HG02610 (cell line): ENCODE measurements at regions not wholly inside any gene's neighbourhood (a gene's known extent, or its start where the extent isn't known, plus 50 kb on each side); places are given as distances from the start of the nearest gene placed in this dataset.

Source experiments
- ATAC-seq: cut with Tn5 transposase; IDR thresholded peaks from one replicate; pipeline ENCODE4 v1.9.1; 2021; ENCODE audit warnings: mild to moderate bottlenecking, moderate library complexity; ENCODE audit not compliant: unreplicated experiment

DNA sequence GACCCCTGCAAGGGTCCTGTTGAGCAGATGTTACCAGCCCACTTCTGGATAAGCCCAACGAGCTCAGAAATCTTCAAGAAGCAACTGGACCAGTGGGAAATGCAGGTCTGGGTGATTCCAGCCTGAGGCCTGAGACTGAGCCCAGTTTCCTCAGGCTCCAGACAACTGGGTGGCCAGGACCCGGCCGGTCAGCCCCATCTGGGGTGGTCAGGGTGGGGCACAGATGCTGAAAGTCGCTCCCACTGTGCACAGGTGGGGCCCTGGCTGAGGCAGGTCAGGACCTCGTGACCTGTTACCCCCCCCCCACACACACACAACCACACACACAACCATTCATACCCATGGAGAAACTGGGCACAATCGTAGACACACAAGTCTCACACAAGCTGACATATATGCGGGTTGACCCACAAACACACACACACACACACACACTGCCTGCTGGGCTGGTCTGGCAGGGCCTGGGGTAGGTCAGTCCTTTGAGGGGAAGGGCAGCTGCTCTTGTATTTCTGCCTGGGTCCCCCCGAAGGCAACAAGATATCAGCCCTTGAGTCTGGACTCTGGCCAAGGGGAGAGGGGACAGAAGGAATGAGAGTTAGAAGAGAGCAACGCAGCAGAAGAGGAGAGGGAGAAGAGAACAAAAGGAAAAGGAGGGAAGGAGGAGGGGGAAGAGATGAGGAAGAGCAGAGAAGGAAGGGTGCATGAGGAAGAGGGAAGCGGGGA lies 99.0 kb upstream of the CDH5 start:
- ATAC-seq = no peak

DNA sequence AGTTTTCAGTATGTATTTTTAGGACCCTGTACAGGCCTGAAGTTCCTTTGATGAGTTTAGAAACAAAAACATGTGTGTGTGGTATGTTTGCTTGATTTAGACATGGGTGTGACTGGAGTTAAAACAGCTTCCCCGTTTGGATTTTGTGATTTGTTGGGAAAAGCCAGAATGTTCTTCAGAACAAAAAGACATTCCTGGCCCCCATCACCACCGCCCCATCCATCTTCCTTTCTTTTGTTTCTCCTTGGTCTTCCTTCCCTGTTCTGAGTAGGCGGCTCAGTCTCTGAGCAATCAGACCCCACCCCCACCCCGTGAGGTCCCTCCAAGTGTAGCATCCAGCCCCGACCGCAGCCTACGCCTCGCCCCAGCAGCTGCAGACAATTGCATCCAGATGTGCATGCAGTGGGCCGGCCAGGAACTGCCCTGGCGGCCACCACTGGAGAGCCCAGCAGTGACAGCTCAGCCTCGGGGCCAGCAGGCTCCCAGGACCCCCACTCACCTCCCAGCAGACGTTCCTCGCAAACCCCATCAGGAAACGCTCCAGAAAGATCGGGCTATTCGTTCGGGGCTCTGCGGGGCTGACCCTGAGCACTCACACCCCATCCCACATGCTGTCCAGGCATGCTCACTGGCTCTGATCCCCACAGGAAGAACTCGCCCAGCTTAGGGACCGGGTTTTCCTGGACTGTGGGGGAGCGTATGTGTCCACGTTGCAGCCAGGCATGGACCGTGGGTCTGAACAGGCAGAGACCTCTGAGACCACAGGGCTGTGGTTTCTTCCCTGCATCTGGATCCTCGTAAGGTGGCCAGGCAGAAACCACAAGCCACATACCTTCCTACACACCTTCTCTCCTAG lies 99.8 kb upstream of the CDH5 start:
- no peak for ATAC-seq

DNA sequence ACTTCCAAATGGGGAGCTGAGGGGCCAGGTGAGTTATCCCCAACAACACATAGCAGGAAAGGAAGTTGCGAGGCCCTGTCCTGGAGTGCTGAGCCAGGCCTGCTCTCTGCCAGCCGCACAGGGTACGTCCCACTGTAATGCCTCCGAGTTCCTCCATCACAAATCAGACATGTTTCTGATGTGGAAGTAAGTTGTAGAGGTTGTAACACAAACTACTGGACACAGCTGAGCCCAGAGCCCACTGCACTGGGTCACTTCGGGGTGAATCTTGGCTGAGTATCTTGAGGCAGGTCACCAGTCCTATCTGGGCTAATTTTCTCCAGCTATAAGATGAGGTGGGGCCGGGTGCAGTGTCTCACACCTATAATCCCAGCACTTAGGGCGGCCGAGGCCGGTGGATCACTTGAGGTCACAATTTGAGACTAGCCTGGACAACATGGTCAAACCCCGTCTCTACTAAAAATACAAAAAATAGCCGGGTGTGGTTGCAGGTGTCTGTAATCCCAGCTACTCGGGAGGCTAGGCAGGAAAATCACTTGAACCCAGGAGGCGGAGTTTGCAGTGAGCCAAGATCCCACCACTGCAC lies 100.8 kb upstream of the CDH5 start:
- ATAC-seq = no peak

DNA sequence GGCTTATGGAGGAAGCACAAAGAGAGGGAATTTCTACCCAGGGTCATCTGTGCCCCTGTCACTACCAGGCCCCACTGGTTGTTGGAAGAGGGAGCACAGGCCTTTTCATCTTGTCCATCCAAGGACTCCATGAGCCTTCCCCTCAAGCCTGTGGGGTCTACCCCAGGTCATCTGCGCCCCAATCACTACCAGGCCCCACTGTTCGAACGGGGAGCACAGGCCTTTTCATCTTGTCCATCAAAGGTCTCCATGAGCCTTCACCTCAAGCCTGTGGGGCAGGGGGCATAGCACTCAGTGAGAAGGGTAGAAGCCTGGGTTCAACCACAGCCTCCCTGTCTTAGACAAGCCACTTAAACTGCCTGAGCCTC lies 101.5 kb upstream of the CDH5 start:
- no peak for ATAC-seq

DNA sequence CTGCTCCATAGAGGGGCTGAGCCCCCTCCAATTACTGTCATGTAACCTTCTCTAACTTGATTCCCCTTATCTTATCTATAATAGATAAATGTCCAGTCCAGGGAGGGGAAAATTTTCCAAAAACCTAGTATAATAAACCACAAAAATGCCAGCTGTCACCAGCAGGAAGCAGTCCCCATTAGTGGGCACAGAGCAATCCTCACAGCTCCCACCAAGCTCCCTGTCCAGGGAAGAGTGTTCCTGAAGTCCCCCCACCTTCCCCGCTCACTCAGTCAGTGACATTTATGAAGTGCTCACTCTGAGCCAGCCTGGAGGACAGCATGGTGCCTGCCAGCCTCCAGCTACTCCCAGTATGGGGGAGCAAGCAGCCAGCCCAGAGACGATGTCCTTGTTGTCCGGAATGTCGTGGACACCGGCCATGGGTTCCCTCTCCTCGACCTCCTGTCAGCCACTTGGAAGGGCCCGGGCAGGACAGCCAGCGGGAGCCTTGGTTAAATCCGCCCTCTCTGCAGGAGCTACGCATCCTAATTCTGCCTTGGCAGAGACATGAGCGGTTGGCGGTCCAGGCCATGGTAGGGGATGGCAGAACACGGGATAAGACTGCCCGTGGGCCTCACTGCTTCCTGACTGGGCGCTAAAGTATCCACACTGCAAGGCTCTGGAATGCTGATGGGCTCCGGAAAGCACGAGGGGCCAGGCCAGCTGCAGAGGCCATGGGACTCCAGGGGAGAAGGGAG lies 102.0 kb upstream of the CDH5 start:
- no peak for ATAC-seq

DNA sequence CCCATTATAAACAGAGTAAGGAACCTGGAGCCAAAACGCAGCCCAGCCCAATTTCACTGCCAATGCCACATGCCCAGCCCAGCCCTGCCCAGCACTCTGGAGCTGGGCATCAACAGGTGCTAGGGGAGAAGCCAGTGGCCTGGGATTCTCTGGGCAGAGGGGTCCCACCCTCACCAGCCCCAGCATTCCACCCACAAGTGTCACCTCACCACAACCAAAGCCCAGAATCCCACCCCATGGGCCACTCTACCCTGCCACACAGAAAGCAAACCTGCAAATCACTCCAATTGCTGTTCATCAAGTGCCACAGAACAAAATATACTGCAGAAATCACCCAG lies 102.5 kb upstream of the CDH5 start:
- ATAC-seq = no peak

DNA sequence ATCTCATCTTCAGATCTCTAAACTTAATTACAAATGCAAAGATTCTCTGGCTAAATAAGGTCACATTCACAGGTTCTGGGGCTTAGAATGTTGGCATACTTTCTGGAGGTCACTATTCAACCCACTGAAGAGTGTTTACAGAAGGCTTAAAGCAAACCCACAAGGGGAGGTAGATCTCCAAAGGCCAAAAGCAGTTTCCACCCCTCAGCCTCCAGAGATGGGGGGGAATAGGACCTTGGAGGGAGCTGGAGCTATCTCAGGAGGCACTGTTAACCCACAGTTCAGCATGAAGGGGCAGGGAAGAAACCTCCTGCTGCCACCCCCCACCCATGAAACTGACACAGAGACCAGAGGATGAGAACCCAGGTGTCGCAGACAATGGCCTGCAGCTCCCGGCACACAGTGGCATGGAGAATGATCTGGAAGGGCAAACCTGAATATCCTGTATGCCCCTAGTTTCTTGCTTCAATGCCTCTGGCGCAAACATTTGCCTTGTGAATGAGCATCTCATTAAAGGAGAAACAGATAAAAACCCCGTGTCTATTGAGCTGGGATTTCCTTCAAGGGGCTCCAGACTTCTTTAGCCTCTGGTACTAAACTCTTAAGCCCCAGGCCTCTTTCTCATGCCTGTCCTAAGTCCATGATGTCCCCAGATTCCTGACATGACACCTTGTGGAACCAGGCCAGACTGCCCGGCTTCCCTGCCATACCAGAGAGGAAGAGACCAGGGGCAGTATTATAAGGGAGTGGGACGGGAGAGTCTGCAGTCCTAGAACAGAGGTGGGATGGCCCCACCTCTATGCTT lies 103.1 kb upstream of the CDH5 start:
- ATAC-seq = no peak

DNA sequence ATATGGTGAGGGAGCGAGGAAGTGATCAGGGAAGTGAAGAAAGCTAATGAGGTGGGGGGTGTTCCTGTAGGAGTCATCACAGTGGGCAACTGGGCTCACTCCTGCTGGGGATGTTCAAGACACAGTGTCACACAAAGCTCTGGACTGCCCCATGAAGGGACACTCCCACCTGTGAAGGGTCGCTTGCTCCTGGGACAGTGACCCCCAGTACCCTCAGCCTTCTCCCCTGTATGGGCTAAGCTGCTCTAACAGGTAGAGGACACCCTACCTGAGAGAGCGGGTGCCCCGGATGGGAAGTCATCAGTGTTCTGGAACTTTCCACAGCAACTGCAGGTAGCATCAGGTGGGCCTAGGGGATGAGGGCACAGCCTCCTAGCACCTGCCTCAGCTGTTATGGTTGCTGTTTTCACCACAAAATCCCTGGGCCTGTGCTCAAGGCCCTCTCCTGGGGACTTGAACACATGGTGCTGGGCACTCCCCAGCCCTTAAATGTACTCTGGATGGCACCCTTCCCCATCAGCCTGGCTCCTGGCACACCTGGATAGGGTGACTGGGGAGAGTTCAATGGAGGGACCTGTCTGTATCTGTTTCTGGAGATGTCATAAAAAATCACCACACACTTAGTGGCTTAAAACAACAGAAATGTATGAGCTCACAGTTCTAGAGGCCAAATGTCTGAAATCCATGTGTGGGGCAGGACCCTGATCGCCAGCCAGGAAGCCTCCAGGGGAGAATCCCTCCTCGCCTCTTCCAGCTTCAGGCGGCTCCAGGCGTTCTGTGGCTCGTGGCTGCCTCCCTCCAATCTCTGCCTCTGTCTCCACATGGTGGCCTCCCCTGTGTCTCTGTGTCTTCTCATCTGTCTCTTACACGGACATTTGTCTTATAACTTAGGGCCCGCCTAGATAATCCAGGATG lies 104.0 kb upstream of the CDH5 start:
- no peak for ATAC-seq

DNA sequence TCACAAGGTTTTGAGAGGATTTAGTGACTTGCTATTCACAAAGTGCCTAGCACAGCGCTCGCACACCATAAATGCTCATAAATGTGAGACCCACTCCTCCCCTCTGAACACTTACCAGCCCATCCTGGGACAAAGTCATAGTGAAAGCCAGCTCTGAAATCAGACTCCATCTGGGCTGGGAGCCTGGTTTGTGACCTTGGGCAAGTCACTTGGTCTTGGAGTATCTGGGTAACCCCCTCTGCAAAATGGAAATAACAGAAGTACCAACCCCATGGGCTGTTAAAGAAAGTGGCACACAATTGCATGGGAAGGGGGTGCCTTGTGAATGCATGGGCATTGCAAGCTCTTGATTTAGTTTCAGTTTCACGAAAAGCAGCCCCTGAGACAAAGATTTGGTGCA lies 104.7 kb upstream of the CDH5 start:
- no peak for ATAC-seq

DNA sequence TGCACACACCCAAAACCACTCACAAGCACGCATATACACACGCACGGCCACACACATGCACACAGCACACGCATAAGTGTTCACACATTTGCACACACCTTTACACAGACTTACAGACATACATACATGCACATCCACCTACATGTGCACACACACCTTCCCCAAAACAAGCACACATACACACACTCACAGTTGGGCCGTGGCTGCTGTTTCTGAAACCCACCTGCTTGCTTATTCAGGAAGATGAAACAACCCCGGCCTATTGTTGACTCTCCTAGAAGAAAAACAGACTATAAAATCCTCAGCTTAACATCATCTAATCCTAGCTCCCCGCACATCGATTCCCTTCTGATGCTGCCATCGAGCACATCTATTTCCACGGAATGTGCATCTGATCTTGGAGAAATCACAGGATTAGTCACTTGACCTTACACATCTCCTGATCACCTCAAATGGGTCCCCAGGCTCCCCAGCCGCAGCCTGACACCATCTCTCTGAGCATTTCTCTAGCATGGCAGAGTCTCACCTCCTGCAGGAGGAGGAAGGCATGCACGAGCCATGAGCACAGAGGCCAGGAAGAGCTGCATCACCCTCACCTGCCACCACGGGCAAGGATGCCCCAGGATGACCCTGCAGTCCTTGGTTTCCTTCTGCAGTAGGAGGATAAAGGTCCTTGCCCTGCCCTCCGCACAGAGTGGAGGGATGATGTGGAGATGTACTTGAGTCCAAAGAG lies 105.8 kb upstream of the CDH5 start:
- no peak for ATAC-seq

DNA sequence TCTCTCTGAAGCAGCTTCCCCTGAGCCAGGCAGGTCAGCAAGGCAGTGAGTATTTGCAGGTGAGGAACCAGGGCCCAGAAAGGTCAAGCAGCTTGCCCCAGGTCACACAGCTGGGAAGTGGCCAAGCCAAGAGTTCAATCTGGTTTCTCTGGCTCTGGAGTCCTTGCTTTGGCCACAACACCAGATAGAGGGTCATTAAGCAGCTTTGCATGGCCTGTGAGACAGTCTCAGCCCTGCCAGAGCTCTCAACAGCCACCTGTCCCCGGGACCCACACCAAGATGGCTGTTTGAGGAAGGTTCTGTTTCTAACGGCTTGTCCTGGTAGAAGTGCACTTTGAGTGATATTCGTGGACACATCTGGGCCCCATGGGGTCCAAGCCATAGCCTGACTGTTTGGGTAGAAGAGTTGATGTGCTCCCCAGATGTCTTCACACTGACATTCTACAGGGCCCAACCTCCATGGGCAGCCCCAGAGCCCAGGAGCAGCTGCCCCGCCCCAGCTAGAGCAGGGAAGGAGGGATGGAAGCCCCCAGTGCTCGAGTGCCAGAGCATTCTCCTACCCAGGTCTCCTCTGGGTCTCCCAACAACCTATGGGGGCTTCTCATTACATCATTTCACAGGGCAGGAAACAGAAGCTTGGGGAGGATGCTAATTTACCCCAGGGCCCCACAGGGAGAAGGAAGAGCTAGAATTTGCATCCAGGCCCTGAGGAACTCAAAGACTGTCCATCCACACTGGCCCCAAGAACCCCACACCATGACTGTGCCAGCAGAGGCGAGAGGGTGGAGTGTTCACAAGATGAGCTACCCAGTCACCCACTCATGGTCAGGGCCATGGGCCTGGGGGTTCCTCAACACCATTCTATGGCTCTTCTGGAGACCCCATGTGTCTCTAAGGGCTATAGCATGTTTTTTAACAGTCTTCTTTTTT lies 107.3 kb upstream of the CDH5 start:
- no peak for ATAC-seq

DNA sequence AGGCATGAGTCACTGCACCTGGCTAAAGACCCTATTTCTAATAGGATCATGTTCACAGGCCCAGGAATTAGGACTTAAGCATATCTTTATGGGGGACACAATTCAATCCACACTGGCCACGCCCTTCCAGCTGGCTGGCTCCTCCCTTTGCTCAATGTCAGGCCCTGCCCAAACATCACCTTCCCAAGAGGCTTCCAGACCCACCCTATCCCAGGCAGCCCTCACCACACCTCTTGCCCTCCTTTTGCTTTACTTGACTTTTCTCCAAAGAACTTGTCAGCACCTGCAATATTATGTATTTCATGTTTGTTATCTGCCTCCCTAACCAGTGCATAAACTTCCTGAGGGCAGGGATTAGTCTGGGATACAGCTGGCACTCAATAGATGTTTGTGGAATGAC lies 109.6 kb upstream of the CDH5 start:
- no peak for ATAC-seq

DNA sequence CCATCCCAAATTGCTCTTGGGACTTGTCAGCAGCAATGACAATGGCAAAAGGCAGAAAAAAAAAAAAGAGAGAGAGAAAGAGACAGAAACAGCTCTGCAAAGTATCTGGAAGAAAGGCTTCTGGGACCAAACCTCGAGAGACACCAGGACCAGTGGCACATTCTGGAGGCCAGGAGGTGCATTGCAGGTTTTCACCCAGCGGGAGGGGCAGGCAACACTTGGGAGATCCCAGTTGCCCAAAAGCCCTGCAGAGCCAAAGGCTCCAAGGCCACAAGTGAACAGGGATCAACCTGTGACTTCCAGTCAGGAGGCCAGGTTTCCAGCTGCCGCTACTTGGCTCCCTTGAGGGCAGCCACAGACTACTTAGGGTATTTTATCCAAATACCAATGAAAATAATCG lies 110.8 kb upstream of the CDH5 start:
- ATAC-seq = no peak

DNA sequence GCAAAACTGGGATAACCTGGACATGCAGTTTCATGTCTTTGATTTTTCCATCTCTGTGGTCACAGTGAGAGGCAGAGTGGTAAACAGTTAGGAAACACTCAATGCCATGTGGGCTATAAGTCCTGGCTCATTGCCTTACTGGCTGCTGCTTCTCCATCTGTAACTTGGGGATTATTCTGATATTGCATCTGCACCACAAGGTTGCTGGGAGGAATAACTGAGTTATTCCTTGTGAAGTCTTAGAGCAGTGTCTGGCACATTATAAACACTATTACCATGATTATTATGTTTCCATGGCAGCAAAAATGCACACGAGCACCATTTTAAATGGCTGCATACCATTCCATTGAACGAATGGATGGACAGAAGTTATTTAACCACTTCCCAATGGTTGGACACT lies 111.7 kb upstream of the CDH5 start:
- no peak for ATAC-seq

DNA sequence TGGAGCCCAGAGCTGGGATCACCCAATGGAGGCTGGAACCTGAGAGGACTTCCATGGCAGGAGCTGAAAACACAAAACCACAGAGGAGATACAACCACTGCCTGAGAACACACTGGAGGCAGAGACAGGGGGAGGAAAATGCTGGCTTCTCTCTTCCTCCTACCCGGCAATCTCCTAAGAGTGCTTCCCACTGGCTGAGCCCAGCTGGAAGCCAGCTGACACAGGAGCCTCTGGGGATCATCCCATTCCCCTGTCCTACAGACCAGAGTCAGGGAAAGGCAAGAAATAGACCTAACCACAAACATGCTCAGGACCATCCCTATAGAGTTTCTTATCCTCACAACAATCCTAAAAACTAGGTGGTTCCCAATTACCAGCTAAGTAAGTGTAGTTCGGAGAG lies 112.4 kb upstream of the CDH5 start:
- ATAC-seq = no peak

DNA sequence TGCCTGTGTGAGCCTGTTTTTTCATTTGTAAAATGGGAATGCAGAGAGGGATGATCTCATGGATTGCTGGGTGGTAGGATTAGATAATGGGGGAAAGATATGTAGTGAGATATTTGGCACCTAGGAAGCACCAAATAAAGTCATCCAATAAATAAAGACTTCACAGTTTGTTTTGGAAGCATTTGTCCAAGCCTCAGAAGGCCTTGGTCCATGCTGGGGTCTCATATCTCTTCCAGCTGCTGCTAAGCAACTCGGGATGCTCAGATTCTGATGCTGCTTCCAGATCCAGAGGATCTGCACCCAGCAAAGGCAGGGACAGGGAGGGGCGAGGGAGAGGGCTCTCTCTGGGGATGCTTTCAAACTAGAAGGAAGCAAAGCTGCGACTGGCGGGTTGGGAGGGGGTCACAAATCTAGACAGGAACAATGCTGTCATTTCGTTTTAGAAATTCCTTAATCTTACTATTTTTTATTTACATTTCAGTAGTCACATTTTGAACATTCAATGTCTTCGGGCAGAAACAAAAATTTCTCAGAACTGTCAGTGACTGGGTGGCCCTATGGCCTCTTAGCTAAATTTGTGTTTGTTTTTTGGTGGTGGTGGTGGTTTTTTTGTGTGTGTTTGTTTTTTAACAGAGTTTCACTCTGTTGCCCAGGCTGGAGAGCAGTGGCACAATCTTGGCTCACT lies 114.9 kb upstream of the CDH5 start:
- no peak for ATAC-seq

DNA sequence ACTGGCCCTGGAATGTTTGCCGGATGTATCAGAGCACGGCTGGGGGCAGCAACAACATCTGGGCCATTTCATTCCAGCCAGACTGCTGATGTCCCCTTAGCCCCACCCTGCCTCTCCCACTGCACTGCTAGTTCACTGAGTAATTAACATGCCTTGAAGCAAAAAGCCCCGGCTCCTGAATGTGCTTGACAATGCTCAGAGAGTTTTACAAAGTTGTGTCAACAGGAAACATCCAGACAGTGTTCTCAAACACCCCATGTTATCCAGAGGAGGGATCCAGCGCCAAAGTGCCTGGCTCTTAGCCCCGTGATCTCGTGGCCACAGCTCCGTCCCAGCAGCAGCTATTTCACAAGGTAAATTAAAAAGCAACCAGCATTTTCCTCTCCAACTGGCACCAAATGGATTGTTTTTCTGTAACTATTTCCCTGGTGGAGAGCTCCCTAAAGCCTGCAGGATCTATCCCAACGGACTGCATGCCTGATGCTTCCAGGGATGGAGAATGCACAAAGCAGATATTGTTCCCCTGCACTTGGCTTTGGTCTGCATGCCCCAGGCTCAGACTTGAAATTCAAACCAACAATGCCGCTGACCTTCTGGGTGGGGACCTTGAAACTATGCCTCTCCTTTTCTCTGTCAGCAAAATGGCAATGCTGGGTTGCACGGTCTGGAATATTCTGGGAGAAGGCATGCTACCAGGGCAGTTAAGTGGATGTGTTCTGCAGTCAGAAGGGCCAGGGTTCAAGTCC lies 115.6 kb upstream of the CDH5 start:
- no peak for ATAC-seq
